ENCODE measurements at regions not wholly inside any gene's neighbourhood (a gene's known extent, or its start where the extent isn't known, plus 50 kb on each side); places are given as distances from the start of the nearest gene placed in this dataset.

DNA sequence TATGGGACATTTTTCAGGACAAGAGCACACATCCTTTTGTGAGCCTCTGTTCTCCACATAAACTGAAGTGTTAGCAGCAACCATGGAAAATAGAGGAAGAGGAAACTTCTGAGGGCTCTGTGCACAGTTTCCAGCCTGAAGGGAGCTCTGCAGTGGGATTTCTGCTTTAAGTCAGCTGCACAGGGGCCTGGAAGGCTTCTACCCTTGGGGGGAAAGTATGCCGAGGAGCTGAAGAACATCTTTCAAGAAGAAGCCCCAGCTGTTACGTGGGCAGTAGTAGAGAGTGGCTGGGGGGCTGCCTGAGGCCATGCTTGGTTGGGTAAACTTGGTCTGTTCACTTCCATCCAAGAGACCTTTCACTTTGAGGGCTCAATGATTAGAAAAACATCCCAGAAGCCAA, 82.7 kb upstream of the EED start:
- H3K9me3 Mint-ChIP-seq (ENCODE audit: low read depth, unreplicated experiment): no peaks in the 10 kb centered on the region
- H3K4me1 Mint-ChIP-seq (ENCODE audit: low read depth, unreplicated experiment): peaks cover 23% of the 10 kb centered on the region
- CTCF ChIA-PET: no interaction called here
- H3K36me3 Mint-ChIP-seq (ENCODE audit: insufficient read depth, unreplicated experiment): peaks cover 6% of the 10 kb centered on the region
- H3K4me3 Mint-ChIP-seq (ENCODE audit: low read depth, unreplicated experiment): no peak overlapping the region
- no peak overlapping the region for H3K27ac Mint-ChIP-seq (ENCODE audit: unreplicated experiment)
- TF ChIP-seq, protein P1, sequence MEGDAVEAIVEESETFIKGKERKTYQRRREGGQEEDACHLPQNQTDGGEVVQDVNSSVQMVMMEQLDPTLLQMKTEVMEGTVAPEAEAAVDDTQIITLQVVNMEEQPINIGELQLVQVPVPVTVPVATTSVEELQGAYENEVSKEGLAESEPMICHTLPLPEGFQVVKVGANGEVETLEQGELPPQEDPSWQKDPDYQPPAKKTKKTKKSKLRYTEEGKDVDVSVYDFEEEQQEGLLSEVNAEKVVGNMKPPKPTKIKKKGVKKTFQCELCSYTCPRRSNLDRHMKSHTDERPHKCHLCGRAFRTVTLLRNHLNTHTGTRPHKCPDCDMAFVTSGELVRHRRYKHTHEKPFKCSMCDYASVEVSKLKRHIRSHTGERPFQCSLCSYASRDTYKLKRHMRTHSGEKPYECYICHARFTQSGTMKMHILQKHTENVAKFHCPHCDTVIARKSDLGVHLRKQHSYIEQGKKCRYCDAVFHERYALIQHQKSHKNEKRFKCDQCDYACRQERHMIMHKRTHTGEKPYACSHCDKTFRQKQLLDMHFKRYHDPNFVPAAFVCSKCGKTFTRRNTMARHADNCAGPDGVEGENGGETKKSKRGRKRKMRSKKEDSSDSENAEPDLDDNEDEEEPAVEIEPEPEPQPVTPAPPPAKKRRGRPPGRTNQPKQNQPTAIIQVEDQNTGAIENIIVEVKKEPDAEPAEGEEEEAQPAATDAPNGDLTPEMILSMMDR (IDR thresholded peaks at IDR 0.05; ENCODE audit: unreplicated experiment): no peak
- no peak for DNase-seq
- intact Hi-C loops (cut with micrococcal nuclease; ENCODE audit: unreplicated experiment): no loop called here
- BruUV-seq (replicated peaks): no TSS peak
- no peaks in the 10 kb centered on the region for H3K27me3 Mint-ChIP-seq (ENCODE audit: unreplicated experiment)

DNA sequence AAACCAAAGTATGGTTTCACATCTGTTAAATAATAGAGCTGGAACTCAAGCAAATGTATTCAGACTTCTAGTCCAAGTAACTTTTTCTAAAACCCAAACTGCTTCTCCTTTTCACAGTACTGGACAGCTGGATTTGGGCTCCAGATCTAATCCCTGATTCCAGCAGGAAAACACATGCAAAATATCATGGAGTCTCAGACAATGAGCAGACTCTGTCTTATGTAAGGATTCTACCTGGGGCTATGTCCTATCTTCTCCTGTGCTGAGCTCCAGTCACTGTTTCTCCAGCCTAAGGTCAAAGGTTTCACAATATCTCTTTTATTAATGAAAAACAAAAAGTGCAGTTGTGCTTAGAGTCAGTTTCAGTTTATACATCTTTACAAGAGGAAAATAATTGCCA, 83.2 kb upstream of the EED start:
- CTCF ChIA-PET: no interaction called here

DNA sequence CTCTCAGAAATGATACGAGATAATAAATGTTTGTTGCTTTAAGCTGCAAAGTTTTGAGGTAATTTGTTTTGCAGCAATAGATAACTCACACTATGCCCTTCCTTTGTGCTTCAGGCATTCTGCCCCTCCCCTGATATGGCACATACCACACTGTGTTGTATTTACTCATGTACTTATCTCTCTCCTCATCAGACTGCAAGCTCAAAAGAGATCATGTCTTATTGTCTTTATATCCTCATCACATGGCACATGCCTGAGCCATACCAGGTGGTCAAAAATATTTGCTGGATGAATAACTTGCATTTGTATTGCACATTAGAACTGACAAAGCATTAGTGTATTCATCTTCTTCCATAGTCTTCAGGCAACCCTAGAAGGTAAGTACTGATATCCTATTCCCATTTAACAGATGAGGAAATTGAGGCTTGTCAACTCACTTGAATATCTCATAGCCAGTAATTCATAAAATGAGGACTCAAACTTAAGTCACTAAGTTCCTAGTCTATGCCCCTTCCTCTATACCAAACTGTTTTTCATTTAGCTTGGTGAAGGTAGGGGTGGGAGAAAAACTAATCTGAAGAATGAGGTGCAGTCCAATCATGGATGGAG, 83.9 kb upstream of the EED start:
- Mint-ChIP-seq H3K27me3 (ENCODE audit: unreplicated experiment) (no peaks in the 10 kb centered on the region), H3K27ac (ENCODE audit: unreplicated experiment) (no peak overlapping the region), H3K9me3 (ENCODE audit: low read depth, unreplicated experiment) (no peaks in the 10 kb centered on the region), H3K4me1 (ENCODE audit: low read depth, unreplicated experiment) (peaks cover 23% of the 10 kb centered on the region), H3K36me3 (ENCODE audit: insufficient read depth, unreplicated experiment) (peaks cover 6% of the 10 kb centered on the region), H3K4me3 (ENCODE audit: low read depth, unreplicated experiment) (no peak overlapping the region)
- TF ChIP-seq, protein P1 (IDR thresholded peaks at IDR 0.05; ENCODE audit: unreplicated experiment): no peak
- CTCF ChIA-PET: interaction anchor here (1.0 kb wide), 1 partner anchor 91 kb away, joined by 3 read pairs; the partner anchor contains the start of gene PICALM
- no TSS peak for BruUV-seq (replicated peaks)
- peak; percentile 6 for DNase-seq
- intact Hi-C loops (cut with micrococcal nuclease; ENCODE audit: unreplicated experiment): no loop called here

More for the DNA sequence above, 83.2 kb upstream of the EED start:
- H3K36me3 Mint-ChIP-seq (ENCODE audit: insufficient read depth, unreplicated experiment): peaks cover 6% of the 10 kb centered on the region
- intact Hi-C loops (cut with micrococcal nuclease; ENCODE audit: unreplicated experiment): no loop called here
- DNase-seq: no peak
- no peak overlapping the region for H3K27ac Mint-ChIP-seq (ENCODE audit: unreplicated experiment)
- no TSS peak for BruUV-seq (replicated peaks)
- H3K9me3 Mint-ChIP-seq (ENCODE audit: low read depth, unreplicated experiment): no peaks in the 10 kb centered on the region
- no peak overlapping the region for H3K4me3 Mint-ChIP-seq (ENCODE audit: low read depth, unreplicated experiment)
- no peaks in the 10 kb centered on the region for H3K27me3 Mint-ChIP-seq (ENCODE audit: unreplicated experiment)
- TF ChIP-seq, protein P1 (IDR thresholded peaks at IDR 0.05; ENCODE audit: unreplicated experiment): no peak
- H3K4me1 Mint-ChIP-seq (ENCODE audit: low read depth, unreplicated experiment): peaks cover 23% of the 10 kb centered on the region

DNA sequence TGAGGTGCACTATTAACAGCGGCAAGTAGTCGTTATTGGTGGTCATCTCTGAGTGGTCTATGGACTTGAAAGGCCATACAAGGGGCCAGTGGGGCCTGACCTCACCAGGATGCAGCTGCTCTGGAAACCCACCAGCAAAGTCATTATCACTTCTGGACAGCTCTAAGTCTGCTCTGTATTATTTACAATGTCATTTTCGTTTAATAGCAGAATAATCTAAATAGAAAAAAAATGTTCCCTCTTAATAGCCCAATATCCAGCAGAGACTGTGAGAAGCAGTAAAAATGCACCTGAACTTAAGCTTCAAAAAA, 85.0 kb upstream of the EED start:
- no peaks in the 10 kb centered on the region for H3K9me3 Mint-ChIP-seq (ENCODE audit: low read depth, unreplicated experiment)
- TF ChIP-seq, protein P1 (IDR thresholded peaks at IDR 0.05; ENCODE audit: unreplicated experiment): no peak
- no peak for DNase-seq
- CTCF ChIA-PET: no interaction called here
- intact Hi-C loops (cut with micrococcal nuclease; ENCODE audit: unreplicated experiment): no loop called here
- no TSS peak for BruUV-seq (replicated peaks)
- no peaks in the 10 kb centered on the region for H3K27me3 Mint-ChIP-seq (ENCODE audit: unreplicated experiment)
- no peak overlapping the region for H3K27ac Mint-ChIP-seq (ENCODE audit: unreplicated experiment)
- peaks cover 23% of the 10 kb centered on the region for H3K4me1 Mint-ChIP-seq (ENCODE audit: low read depth, unreplicated experiment)
- H3K4me3 Mint-ChIP-seq (ENCODE audit: low read depth, unreplicated experiment): no peak overlapping the region
- H3K36me3 Mint-ChIP-seq (ENCODE audit: insufficient read depth, unreplicated experiment): peaks cover 6% of the 10 kb centered on the region

All from Calu3 (cell line).